OCI-LY1 (cell line): ENCODE measurements at regions not wholly inside any gene's neighbourhood (a gene's known extent, or its start where the extent isn't known, plus 50 kb on each side); places are given as distances from the start of the nearest gene placed in this dataset.

ENCODE experiments used
- CTCF ChIP-seq: fragments of 200-600 bp; sonication (generic), shearing (Covaris generic); IDR thresholded peaks from 2 replicates; pipeline ENCODE4 v1.5.1; 2017; ENCODE audit warnings: mild to moderate bottlenecking, antibody characterized with exemption, low read length, moderate library complexity, mixed read lengths
- EZH2 ChIP-seq: fragments of 200-600 bp; sonication (generic), shearing (Covaris generic); IDR thresholded peaks from 2 replicates; pipeline ENCODE4 v1.8.0; 2017; ENCODE audit warnings: borderline replicate concordance, mixed run types, mild to moderate bottlenecking, antibody characterized with exemption, low read length, moderate library complexity, mixed read lengths

GRCh38 chr6:170000071-170000843, 248.8 kb downstream of the ERMARD start:
- TF ChIP-seq CTCF (no peak), EZH2 (no peak)
